SK-N-SH (cell line): ENCODE measurements at regions not wholly inside any gene's neighbourhood (a gene's known extent, or its start where the extent isn't known, plus 50 kb on each side); places are given as distances from the start of the nearest gene placed in this dataset.

Experiments
- CTCF ChIA-PET: fragments of 300-600, 350-600 bp; formaldehyde crosslinking; extraction: SDS; loops from one replicate; lab custom pipeline; 2021; lab: Yijun Ruan, JAX
- POLR2A ChIA-PET: fragments of 350-600 bp; sonication (Branson Sonifier 250); formaldehyde crosslinking; extraction: SDS; loops from one replicate; lab custom pipeline; 2020; ENCODE audit warnings: antibody characterized with exemption, inconsistent platforms; lab: Yijun Ruan, JAX
- DNase-seq: peaks from one replicate; pipeline ENCODE4 v3.0.0; 2012
- H2AFZ ChIP-seq: fragments of 200-600 bp; sonication (generic); 2 replicates; pipeline ENCODE4 v1.8.1; 2016; ENCODE audit warnings: antibody characterized with exemption, mild to moderate bottlenecking, low read depth
- H3F3A ChIP-seq: fragments of 200-600 bp; sonication (generic); replicated peaks from 2 replicates; pipeline ENCODE3; 2016; ENCODE audit warnings: antibody characterized with exemption, mild to moderate bottlenecking; ENCODE audit not compliant: insufficient read depth
- H3K27ac ChIP-seq, 2 experiments: fragments of 200-500 bp in 1 of 2; fragments of 200-600 bp in 1 of 2; sonication (Bioruptor generic) in 1 of 2; sonication (generic), shearing (Covaris generic) in 1 of 2; 2 replicates each; pipeline versions ENCODE4 v1.5.1 to v1.6.1; 2014 to 2016; ENCODE audit warnings: low read depth in 2 of 2, inconsistent platforms in 1 of 2, low read length in 1 of 2, mild to moderate bottlenecking in 1 of 2, mixed read lengths in 1 of 2
- H3K27me3 ChIP-seq: fragments of 200-600 bp; sonication (generic), shearing (Covaris generic); 2 replicates; pipeline ENCODE4 v1.6.1; 2016; ENCODE audit warnings: mixed run types; ENCODE audit not compliant: insufficient read depth
- H3K36me3 ChIP-seq, 2 experiments: fragments of 200-500 bp in 1 of 2; fragments of 200-600 bp in 1 of 2; sonication (Bioruptor generic) in 1 of 2; sonication (generic) in 1 of 2; replicated peaks in 1 of 2; 2 replicates each; pipeline versions ENCODE3 to v1.5.1; 2014 to 2016; ENCODE audit warnings: low read length in 1 of 2, mild to moderate bottlenecking in 1 of 2; ENCODE audit not compliant: insufficient read depth in 2 of 2, control insufficient read depth in 1 of 2
- H3K4me1 ChIP-seq, 2 experiments: fragments of 200-500 bp in 1 of 2; fragments of 200-600 bp in 1 of 2; sonication (Bioruptor generic) in 1 of 2; sonication (generic), shearing (Covaris generic) in 1 of 2; 2 replicates each; pipeline versions ENCODE4 v1.5.1 to v1.6.1; 2014 to 2016; ENCODE audit warnings: low read depth in 1 of 2, low read length in 1 of 2, mixed run types in 1 of 2; ENCODE audit not compliant: insufficient read depth in 2 of 2, control insufficient read depth in 1 of 2
- H3K4me2 ChIP-seq: fragments of 200-600 bp; sonication (generic), shearing (Covaris generic); 2 replicates; pipeline ENCODE4 v1.6.1; 2017; ENCODE audit warnings: mixed run types
- H3K4me3 ChIP-seq, 2 experiments: fragments of 200-500 bp in 1 of 2; fragments of 200-600 bp in 1 of 2; sonication (Bioruptor generic) in 1 of 2; sonication (generic), shearing (Covaris generic) in 1 of 2; 2 replicates each; pipeline versions ENCODE4 v1.5.1 to v1.8.1; 2014 to 2016; ENCODE audit warnings: low read depth in 2 of 2, inconsistent platforms in 1 of 2, low read length in 1 of 2, mild to moderate bottlenecking in 1 of 2, mixed read lengths in 1 of 2, moderate library complexity in 1 of 2
- H3K79me2 ChIP-seq: fragments of 200-600 bp; sonication (generic); 2 replicates; pipeline ENCODE4 v1.8.1; 2017; ENCODE audit warnings: mild to moderate bottlenecking; ENCODE audit not compliant: insufficient read depth
- H3K9ac ChIP-seq: fragments of 200-600 bp; sonication (generic); 2 replicates; pipeline ENCODE4 v1.6.1; 2017; ENCODE audit warnings: mixed run types
- H3K9me2 ChIP-seq: fragments of 200-600 bp; sonication (generic); 2 replicates; pipeline ENCODE4 v1.6.1; 2017; ENCODE audit warnings: mixed run types
- H3K9me3 ChIP-seq: fragments of 200-600 bp; sonication (generic); 2 replicates; pipeline ENCODE4 v1.6.1; 2017; ENCODE audit warnings: mixed run types, mild to moderate bottlenecking, moderate library complexity
- H4K20me1 ChIP-seq: fragments of 200-600 bp; sonication (generic); 2 replicates; pipeline ENCODE4 v1.6.1; 2017; ENCODE audit warnings: mild to moderate bottlenecking, mixed run types; ENCODE audit not compliant: insufficient read depth
- CHD2 ChIP-seq: fragments of 150-350 bp; IDR thresholded peaks from 2 replicates; pipeline ENCODE4 v1.6.1; 2018; ENCODE audit warnings: low read length; ENCODE audit not compliant: partially characterized antibody
- EP300 ChIP-seq, 2 experiments: IDR thresholded peaks; 2 replicates each; pipeline versions ENCODE4 v1.4.0 to v1.6.1; 2012; ENCODE audit warnings: borderline replicate concordance in 1 of 2, low read depth in 1 of 2, low read length in 1 of 2
- GATA2 ChIP-seq: sonication (generic); formaldehyde crosslinking; IDR thresholded peaks from 2 replicates; pipeline ENCODE4 v1.5.0; 2020; ENCODE audit warnings: mild to moderate bottlenecking, missing genetic modification reagents
- JUND ChIP-seq: IDR thresholded peaks from 2 replicates; pipeline ENCODE4 v1.4.0; 2012
- MXI1 ChIP-seq: IDR thresholded peaks from 2 replicates; pipeline ENCODE4 v1.6.1; 2012; ENCODE audit warnings: mild to moderate bottlenecking, low read depth, low read length, improper control_type of control experiment
- NFIC ChIP-seq: IDR thresholded peaks from 2 replicates; pipeline ENCODE4 v1.4.0; 2012; ENCODE audit warnings: borderline replicate concordance
- PBX3 ChIP-seq: IDR thresholded peaks from 2 replicates; pipeline ENCODE4; 2012
- RCOR1 ChIP-seq: fragments of 150-350 bp; IDR thresholded peaks from 2 replicates; pipeline ENCODE4 v1.6.1; 2017; ENCODE audit warnings: antibody characterized with exemption, low read length
- REST ChIP-seq: IDR thresholded peaks from 2 replicates; pipeline ENCODE4 v1.6.1; 2012; ENCODE audit warnings: mild to moderate bottlenecking, low read depth, low read length, moderate library complexity
- RXRA ChIP-seq: IDR thresholded peaks from 2 replicates; pipeline ENCODE4 v1.4.0; 2012; ENCODE audit warnings: low read depth, mild to moderate bottlenecking, borderline replicate concordance
- TCF12 ChIP-seq: IDR thresholded peaks from 2 replicates; pipeline ENCODE4 v1.4.0; 2012
- YY1 ChIP-seq: IDR thresholded peaks from 2 replicates; pipeline ENCODE4 v1.4.0; 2012; ENCODE audit warnings: low read depth, mild to moderate bottlenecking
- ZBTB33 ChIP-seq: IDR thresholded peaks from 2 replicates; pipeline ENCODE4 v1.4.0; 2012; ENCODE audit warnings: low read depth, borderline replicate concordance
- WGBS: methylation state at CpG from one replicate; pipeline ENCODE4 v1.1.6; 2017; ENCODE audit warnings: low lambda C conversion rate; 5-methylcytosine and 5-hydroxymethylcytosine counted together

- H3F3A ChIP-seq = no peaks in the 10 kb centered on the region
- DNase-seq = no peak
- H2AFZ ChIP-seq = no peak overlapping the region
- no peak for TF ChIP-seq RXRA
- no peak for TF ChIP-seq JUND
- no peak for TF ChIP-seq ZBTB33
- TF ChIP-seq GATA2 (CRISPR knock-in tag) = no peak
- TF ChIP-seq RCOR1 = no peak
- no peak for TF ChIP-seq TCF12
- no peaks in the 10 kb centered on the region for H3K9me3 ChIP-seq
- CTCF ChIA-PET = interaction anchor here (1.3 kb wide), 1 partner anchor 11 kb away, joined by 4 read pairs; no protein-coding TSS in a partner anchor
- no peaks in the 10 kb centered on the region for H3K9me2 ChIP-seq
- H3K9ac ChIP-seq = no peak overlapping the region
- H3K4me1 ChIP-seq = no peaks in the 10 kb centered on the region
- no peaks in the 10 kb centered on the region for H3K79me2 ChIP-seq
- 86% methylated on average over 7 of the region's 7 CpGs for WGBS
- H3K27ac ChIP-seq = no peak overlapping the region
- no peaks in the 10 kb centered on the region for H3K27me3 ChIP-seq
- no peaks in the 10 kb centered on the region for H4K20me1 ChIP-seq
- H3K36me3 ChIP-seq = no peaks in the 10 kb centered on the region
- POLR2A ChIA-PET = no interaction called here
- H3K4me3 ChIP-seq = no peak overlapping the region
- H3K4me2 ChIP-seq = no peak overlapping the region
These were observed 221.8 kb upstream of the KLF6 start for GRCh38 chr10:4006858-4007257.

- no peaks in the 10 kb centered on the region for H3K27me3 ChIP-seq
- H3K79me2 ChIP-seq = no peaks in the 10 kb centered on the region
- no peak overlapping the region for H3K9ac ChIP-seq
- POLR2A ChIA-PET = no interaction called here
- no peaks in the 10 kb centered on the region for H4K20me1 ChIP-seq
- H3K4me3 ChIP-seq = no peak overlapping the region
- no peaks in the 10 kb centered on the region for H3K9me2 ChIP-seq
- 88% methylated on average over 8 of the region's 8 CpGs for WGBS
- no peaks in the 10 kb centered on the region for H3K36me3 ChIP-seq
- CTCF ChIA-PET = no interaction called here
- H3K9me3 ChIP-seq = no peaks in the 10 kb centered on the region
- H3F3A ChIP-seq = no peaks in the 10 kb centered on the region
- TF ChIP-seq EP300 (IDR thresholded peaks at IDR 0.05; ENCODE audit: borderline replicate concordance in 1 of 2, low read depth in 1 of 2, low read length in 1 of 2) (no peak), REST (no peak), PBX3 (no peak), TCF12 (no peak), MXI1 (no peak), CHD2 (no peak), YY1 (no peak), NFIC (no peak), RXRA (no peak)
- H3K4me2 ChIP-seq = no peak overlapping the region
- no peak for DNase-seq
- H3K27ac ChIP-seq = no peak overlapping the region
- H3K4me1 ChIP-seq = no peaks in the 10 kb centered on the region
- no peak overlapping the region for H2AFZ ChIP-seq
These were observed 221.0 kb upstream of the KLF6 start for GRCh38 chr10:4006051-4006450.
